HepG2 (cell line): ENCODE measurements at regions not wholly inside any gene's neighbourhood (a gene's known extent, or its start where the extent isn't known, plus 50 kb on each side); places are given as distances from the start of the nearest gene placed in this dataset.

Experiments
- ATAC-seq: fragments of 200-7000 bp; cut with Tn5 transposase; 3 replicates; pipeline ENCODE4 v1.9.1; 2020; ENCODE audit warnings: mild to moderate bottlenecking, moderate library complexity
- BruUV-seq: library from RNA; stranded (reverse); fragments of 400-500 nt; replicated peaks from 2 replicates; lab custom pipeline; 2021; lab: Mats Ljungman, UMichigan
- CTCF ChIA-PET: fragments of 300-600 bp; formaldehyde crosslinking; extraction: SDS; loops from one replicate; lab custom pipeline; 2021; ENCODE audit warnings: low total read pairs, inconsistent platforms, low intra/inter-chr PET ratio; lab: Yijun Ruan, JAX
- POLR2A ChIA-PET: fragments of 350-600 bp; sonication (Branson Sonifier 250); formaldehyde crosslinking; loops from one replicate; lab custom pipeline; 2020; ENCODE audit warnings: antibody characterized with exemption, inconsistent platforms; lab: Yijun Ruan, JAX
- DNase-seq: peaks from one replicate; pipeline ENCODE4 v3.0.0-alpha.2; 2015; ENCODE audit warnings: low spot score
- FAIRE-seq: peaks from 3 replicates; lab custom pipeline; 2011; peaks lifted over from hg19 to GRCh38; lab: Jason Lieb, UNC
- H2AFZ ChIP-seq: one replicate; pipeline ENCODE4 v1.6.1; 2011; ENCODE audit warnings: low read length, inconsistent platforms
- H3K27ac ChIP-seq: fragments of 300-600 bp; 3 replicates; pipeline ENCODE4 v1.8.0; 2011; ENCODE audit warnings: mixed run types, mild to moderate bottlenecking, mixed read lengths, low read length, inconsistent platforms; ENCODE audit not compliant: insufficient read depth; ENCODE audit errors: extremely low read length
- H3K27me3 ChIP-seq, 2 experiments: fragments of 200-600 bp in 1 of 2; 2 replicates in 1 of 2; 3 replicates in 1 of 2; pipeline versions ENCODE4 v1.6.0 to v1.8.0; 2011; ENCODE audit warnings: low read length in 2 of 2, mild to moderate bottlenecking in 2 of 2, moderate library complexity in 2 of 2, inconsistent platforms in 1 of 2; ENCODE audit not compliant: insufficient read depth in 2 of 2, control insufficient read depth in 1 of 2
- H3K36me3 ChIP-seq, 2 experiments: fragments of 200-600 bp in 1 of 2; replicated peaks in 1 of 2; 2 replicates in 1 of 2; 3 replicates in 1 of 2; pipeline versions ENCODE4 v1.5.1 to v1.8.0; 2011; ENCODE audit warnings: low read length in 2 of 2, inconsistent platforms in 1 of 2; ENCODE audit not compliant: insufficient read depth in 2 of 2, control insufficient read depth in 1 of 2
- H3K4me1 ChIP-seq: 2 replicates; pipeline ENCODE4 v1.5.1; 2012; ENCODE audit warnings: low read length, inconsistent platforms; ENCODE audit not compliant: insufficient read depth
- H3K4me2 ChIP-seq: 2 replicates; pipeline ENCODE4 v1.6.0; 2011; ENCODE audit warnings: low read depth, low read length, inconsistent platforms
- H3K4me3 ChIP-seq, 3 experiments: fragments of 200-600 bp in 1 of 3; sonication (generic), shearing (Covaris generic) in 1 of 3; replicated peaks in 1 of 3; 2 replicates each; pipeline ENCODE4 v1.5.1; 2011 to 2016; ENCODE audit warnings: low read length in 3 of 3, inconsistent platforms in 2 of 3, low read depth in 2 of 3, mild to moderate bottlenecking in 2 of 3, control low read depth in 1 of 3, mixed read lengths in 1 of 3; ENCODE audit not compliant: insufficient read depth in 1 of 3
- H3K79me2 ChIP-seq: one replicate; pipeline ENCODE4 v1.6.1; 2011; ENCODE audit warnings: low read length, inconsistent platforms; ENCODE audit not compliant: insufficient read depth
- H3K9ac ChIP-seq: 2 replicates; pipeline ENCODE4 v1.6.0; 2011; ENCODE audit warnings: mild to moderate bottlenecking, low read depth, low read length, inconsistent platforms; ENCODE audit not compliant: insufficient read depth
- H3K9me3 ChIP-seq: 2 replicates; pipeline ENCODE4 v1.5.1; 2012; ENCODE audit warnings: mild to moderate bottlenecking, low read length
- H4K20me1 ChIP-seq: 2 replicates; pipeline ENCODE4 v1.6.0; 2011; ENCODE audit warnings: inconsistent platforms, mild to moderate bottlenecking, low read length, moderate library complexity; ENCODE audit not compliant: insufficient read depth
- DDIT3 ChIP-seq: sonication (generic); formaldehyde crosslinking; IDR thresholded peaks from 2 replicates; pipeline ENCODE4 v1.4.0; 2020; ENCODE audit warnings: mild to moderate bottlenecking, missing genetic modification reagents
- LCORL ChIP-seq, 2 experiments: fragments of 450-650 bp in 1 of 2; sonication (generic) in 1 of 2; formaldehyde crosslinking in 1 of 2; IDR thresholded peaks; 2 replicates each; pipeline versions ENCODE4 v1.5.0 to v1.6.1; 2017 to 2020; ENCODE audit warnings: antibody characterized with exemption in 1 of 2, missing genetic modification reagents in 1 of 2
- PAX8 ChIP-seq: sonication (generic); formaldehyde crosslinking; IDR thresholded peaks from 2 replicates; pipeline ENCODE4 v1.8.0; 2022; ENCODE audit warnings: mild to moderate bottlenecking, missing genetic modification reagents, borderline replicate concordance
- SRSF1 ChIP-seq: fragments of 200-400 bp; formaldehyde crosslinking; optimal IDR thresholded peaks from 2 replicates; pipeline ENCODE3; 2017; ENCODE audit warnings: mild to moderate bottlenecking, low read depth, low read length, moderate library complexity
- STAG1 ChIP-seq: sonication (generic); formaldehyde crosslinking; IDR thresholded peaks from 2 replicates; pipeline ENCODE4 v1.4.0; 2020; ENCODE audit warnings: missing genetic modification reagents
- ZNF292 ChIP-seq: sonication (generic); formaldehyde crosslinking; IDR thresholded peaks from 2 replicates; pipeline ENCODE4 v1.8.1; 2022; ENCODE audit warnings: mild to moderate bottlenecking, low read depth, missing genetic modification reagents, borderline replicate concordance
- ZNF513 ChIP-seq: sonication (generic); formaldehyde crosslinking; conservative IDR thresholded peaks from 2 replicates; pipeline ENCODE4 v1.5.0; 2020; ENCODE audit warnings: missing genetic modification reagents
- ZNF574 ChIP-seq: sonication (generic); formaldehyde crosslinking; IDR thresholded peaks from 2 replicates; pipeline ENCODE4 v1.4.0; 2020; ENCODE audit warnings: missing genetic modification reagents
- WGBS: methylation state at CpG from one replicate; pipeline ENCODE4 v1.1.6; 2017; ENCODE audit warnings: low lambda C conversion rate; 5-methylcytosine and 5-hydroxymethylcytosine counted together
- in situ Hi-C: cut with HindIII; loops from 2 replicates; pipeline ENCODE4 v1.10.0; 2017; ENCODE audit warnings: low pct_unique_long_range_greater_than_20kb; ENCODE audit not compliant: extremely low pct_ligation_motif_present
- intact Hi-C: fragments of 100-400 bp; cut with micrococcal nuclease; formaldehyde crosslinking; loops from one replicate; pipeline ENCODE4 v1.10.0; 2022; ENCODE audit not compliant: unreplicated experiment

GRCh38 chr13:91184244-91184926 is 163.1 kb upstream of the MIR17HG start (continued):
- no peak for TF ChIP-seq ZNF574 (CRISPR knock-in tag)
- TF ChIP-seq ZNF513 (CRISPR knock-in tag), result no peak
- TF ChIP-seq PAX8 (CRISPR knock-in tag), result no peak
- no peak for TF ChIP-seq DDIT3 (CRISPR knock-in tag)

GRCh38 chr13:91185294-91185863 is 162.1 kb upstream of the MIR17HG start:
- FAIRE-seq, result no peak
- Histone ChIP-seq H3K36me3 (no peaks in the 10 kb centered on the region), H3K9me3 (no peaks in the 10 kb centered on the region), H4K20me1 (no peaks in the 10 kb centered on the region), H3K27ac (no peak overlapping the region), H3K79me2 (no peaks in the 10 kb centered on the region), H3K9ac (no peak overlapping the region), H3K4me2 (no peak overlapping the region), H3K4me1 (no peaks in the 10 kb centered on the region), H3K27me3 (no peaks in the 10 kb centered on the region; a peak in 2 of 5 replicates), H2AFZ (no peak overlapping the region), H3K4me3 (no peak overlapping the region)
- WGBS, result 0% methylated on average over 2 of the region's 2 CpGs
- no TSS peak for BruUV-seq
- ChIA-PET CTCF (interaction anchor here (1.2 to 1.3 kb wide), 2 partner anchors 51 to 107 kb away, joined by 5 read pairs; no protein-coding TSS in a partner anchor), POLR2A (no interaction called here)
- TF ChIP-seq ZNF292 (CRISPR knock-in tag), result no peak
- no peak for TF ChIP-seq LCORL (IDR thresholded peaks at IDR 0.05)
- no peak for TF ChIP-seq LCORL (CRISPR knock-in tag; IDR thresholded peaks at IDR 0.05)
- no peak for TF ChIP-seq SRSF1
- TF ChIP-seq STAG1 (CRISPR knock-in tag), result peak; percentile 43
- in situ Hi-C loops (no loop called here), intact Hi-C loops (loop anchor here (1.0 kb wide), 1 partner anchor 51 kb away; no protein-coding TSS in a partner anchor)
- peak; percentile 9 for DNase-seq
- ATAC-seq, result peak; percentile 43; the same call in 1 of the 3 replicates
